Skeletal muscle satellite cell (primary cell): ENCODE measurements at regions not wholly inside any gene's neighbourhood (a gene's known extent, or its start where the extent isn't known, plus 50 kb on each side); places are given as distances from the start of the nearest gene placed in this dataset.

Experiments
- H3K27me3 ChIP-seq: 2 replicates; pipeline ENCODE4 v1.7.0; 2013; ENCODE audit warnings: low read length; ENCODE audit not compliant: control insufficient read depth, insufficient read depth
- H3K36me3 ChIP-seq: 2 replicates; pipeline ENCODE4 v1.7.0; 2013; ENCODE audit warnings: mild to moderate bottlenecking, control low read depth, low read length; ENCODE audit not compliant: insufficient read depth
- H3K4me1 ChIP-seq: 2 replicates; pipeline ENCODE4 v1.7.0; 2013; ENCODE audit warnings: low read length; ENCODE audit not compliant: control insufficient read depth, insufficient read depth
- H3K4me2 ChIP-seq: 2 replicates; pipeline ENCODE4 v1.7.0; 2013; ENCODE audit warnings: mild to moderate bottlenecking, low read length
- H3K4me3 ChIP-seq: 2 replicates; pipeline ENCODE4 v1.7.0; 2013; ENCODE audit warnings: low read length
- H3K9ac ChIP-seq: 2 replicates; pipeline ENCODE4 v1.7.0; 2013; ENCODE audit warnings: mild to moderate bottlenecking, low read depth, low read length, moderate library complexity
- H3K9me3 ChIP-seq: replicated peaks from 2 replicates; pipeline ENCODE4 v1.7.0; 2013; ENCODE audit warnings: mild to moderate bottlenecking, control low read depth, low read length

DNA sequence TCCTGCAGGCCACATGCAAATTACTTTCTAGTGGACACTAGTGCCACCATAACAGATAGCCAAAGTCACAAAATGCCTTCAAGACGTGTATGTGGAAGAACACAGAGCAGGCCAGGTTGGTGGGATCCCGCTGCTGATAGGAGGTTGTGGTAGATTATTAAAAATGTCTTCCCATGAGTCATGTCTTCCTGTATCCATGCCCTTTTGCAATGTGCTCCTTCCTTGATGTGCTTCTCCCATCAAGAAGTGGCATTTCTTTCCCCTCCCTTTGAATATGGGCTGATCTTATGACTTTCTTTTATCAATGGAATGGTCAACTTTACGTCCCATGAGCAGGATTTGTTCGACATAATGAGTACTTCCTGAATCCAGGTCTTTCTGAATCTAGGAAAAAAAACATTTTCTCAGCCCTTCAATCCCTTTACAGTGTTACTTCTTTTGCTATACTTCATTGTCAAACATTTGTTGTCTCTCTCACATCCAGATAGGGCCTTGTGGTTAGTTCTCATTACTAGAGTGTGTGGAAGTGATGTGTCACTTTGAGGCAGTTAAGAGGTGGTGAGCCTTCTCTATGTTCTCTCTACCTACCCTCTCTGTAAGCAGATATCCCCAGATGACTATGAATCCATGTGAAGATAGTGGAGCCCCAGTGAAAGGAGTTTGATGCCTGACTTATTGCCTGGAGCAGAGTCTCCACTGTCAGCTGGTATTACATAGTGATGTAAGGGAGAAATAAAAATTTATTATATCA lies 519.2 kb upstream of the DIPK2B start:
- no peak overlapping the region for H3K4me2 ChIP-seq

GRCh38 chrX:45718676-45719075 lies 518.0 kb upstream of the DIPK2B start:
- no peaks in the 10 kb centered on the region for H3K27me3 ChIP-seq
- H3K9ac ChIP-seq = no peak overlapping the region
- H3K9me3 ChIP-seq = no peaks in the 10 kb centered on the region
- no peak overlapping the region for H3K4me2 ChIP-seq
- peaks cover 48% of the 10 kb centered on the region for H3K4me1 ChIP-seq
- H3K4me3 ChIP-seq = no peak overlapping the region
- no peaks in the 10 kb centered on the region for H3K36me3 ChIP-seq

More for the DNA sequence above, 519.2 kb upstream of the DIPK2B start:
- Histone ChIP-seq H3K4me1 (peaks cover 36% of the 10 kb centered on the region), H3K36me3 (no peaks in the 10 kb centered on the region), H3K9ac (no peak overlapping the region), H3K9me3 (no peaks in the 10 kb centered on the region), H3K4me3 (no peak overlapping the region), H3K27me3 (no peaks in the 10 kb centered on the region)

- Histone ChIP-seq H3K36me3 (no peaks in the 10 kb centered on the region), H3K27me3 (no peaks in the 10 kb centered on the region), H3K4me3 (no peak overlapping the region), H3K4me2 (no peak overlapping the region), H3K9ac (peak overlapping the region; percentile 63), H3K9me3 (no peaks in the 10 kb centered on the region), H3K4me1 (peaks cover 65% of the 10 kb centered on the region)
Observed at GRCh38 chrX:45716750-45717149, 516.1 kb upstream of the DIPK2B start.

DNA sequence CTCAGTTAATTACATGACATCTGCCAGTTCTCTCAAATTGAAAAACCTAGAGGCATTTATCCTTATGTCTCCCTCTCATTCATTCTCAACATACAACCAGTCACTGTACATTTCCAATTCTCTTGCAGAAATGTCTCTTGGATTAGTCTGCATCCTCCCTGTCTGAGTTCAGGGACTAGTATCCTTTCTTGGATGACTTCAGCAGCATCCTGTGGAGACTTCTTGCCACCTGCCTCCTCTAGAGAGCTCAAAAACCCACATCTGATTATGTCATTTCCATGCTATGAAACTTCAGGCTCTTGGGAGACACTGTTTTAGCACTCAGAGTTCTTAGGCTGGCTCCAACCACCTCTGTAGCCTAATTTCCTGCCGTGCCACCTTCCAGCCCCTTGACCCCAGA lies 515.1 kb upstream of the DIPK2B start:
- H3K4me1 ChIP-seq = peaks cover 75% of the 10 kb centered on the region
- peak overlapping the region; percentile 63 for H3K9ac ChIP-seq
- H3K9me3 ChIP-seq = no peaks in the 10 kb centered on the region
- H3K36me3 ChIP-seq = no peaks in the 10 kb centered on the region
- no peak overlapping the region for H3K4me2 ChIP-seq
- no peak overlapping the region for H3K4me3 ChIP-seq
- no peaks in the 10 kb centered on the region for H3K27me3 ChIP-seq

GRCh38 chrX:45714866-45715265 lies 514.2 kb upstream of the DIPK2B start:
- Histone ChIP-seq H3K4me3 (no peak overlapping the region), H3K9ac (peak overlapping the region; percentile 63), H3K27me3 (no peaks in the 10 kb centered on the region), H3K36me3 (no peaks in the 10 kb centered on the region), H3K4me1 (peaks cover 80% of the 10 kb centered on the region), H3K4me2 (no peak overlapping the region), H3K9me3 (no peaks in the 10 kb centered on the region)

- Histone ChIP-seq H3K9ac (peak overlapping the region; percentile 80), H3K4me2 (peak overlapping the region; percentile 63), H3K4me3 (no peak overlapping the region), H3K36me3 (no peaks in the 10 kb centered on the region), H3K9me3 (no peaks in the 10 kb centered on the region), H3K4me1 (peaks cover 82% of the 10 kb centered on the region), H3K27me3 (no peaks in the 10 kb centered on the region)
Observed at GRCh38 chrX:45712067-45712466, 511.4 kb upstream of the DIPK2B start.

DNA sequence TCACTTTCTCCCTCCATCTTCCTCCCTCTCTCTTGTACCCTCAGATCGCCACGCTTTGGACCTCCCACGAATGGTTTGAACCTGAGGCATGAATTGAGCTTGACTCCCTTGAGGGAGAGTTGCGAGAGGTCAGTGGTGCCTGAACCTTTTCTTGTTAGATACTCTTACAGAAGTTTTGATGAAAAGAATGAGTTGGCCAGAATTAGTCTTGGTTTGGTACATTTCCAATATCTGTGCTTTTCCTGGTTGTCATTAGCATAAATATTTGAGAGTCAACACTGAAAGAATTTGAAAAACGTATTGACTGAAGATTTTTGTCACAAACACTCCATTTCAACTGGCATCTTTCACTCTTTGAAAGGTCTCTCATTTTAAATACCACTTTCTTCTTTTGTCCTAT lies 510.6 kb upstream of the DIPK2B start:
- H3K4me3 ChIP-seq = no peak overlapping the region
- H3K9me3 ChIP-seq = no peaks in the 10 kb centered on the region
- H3K27me3 ChIP-seq = no peaks in the 10 kb centered on the region
- peak overlapping the region; percentile 63 for H3K4me2 ChIP-seq
- no peaks in the 10 kb centered on the region for H3K36me3 ChIP-seq
- H3K9ac ChIP-seq = peak overlapping the region; percentile 80
- H3K4me1 ChIP-seq = peaks cover 74% of the 10 kb centered on the region

DNA sequence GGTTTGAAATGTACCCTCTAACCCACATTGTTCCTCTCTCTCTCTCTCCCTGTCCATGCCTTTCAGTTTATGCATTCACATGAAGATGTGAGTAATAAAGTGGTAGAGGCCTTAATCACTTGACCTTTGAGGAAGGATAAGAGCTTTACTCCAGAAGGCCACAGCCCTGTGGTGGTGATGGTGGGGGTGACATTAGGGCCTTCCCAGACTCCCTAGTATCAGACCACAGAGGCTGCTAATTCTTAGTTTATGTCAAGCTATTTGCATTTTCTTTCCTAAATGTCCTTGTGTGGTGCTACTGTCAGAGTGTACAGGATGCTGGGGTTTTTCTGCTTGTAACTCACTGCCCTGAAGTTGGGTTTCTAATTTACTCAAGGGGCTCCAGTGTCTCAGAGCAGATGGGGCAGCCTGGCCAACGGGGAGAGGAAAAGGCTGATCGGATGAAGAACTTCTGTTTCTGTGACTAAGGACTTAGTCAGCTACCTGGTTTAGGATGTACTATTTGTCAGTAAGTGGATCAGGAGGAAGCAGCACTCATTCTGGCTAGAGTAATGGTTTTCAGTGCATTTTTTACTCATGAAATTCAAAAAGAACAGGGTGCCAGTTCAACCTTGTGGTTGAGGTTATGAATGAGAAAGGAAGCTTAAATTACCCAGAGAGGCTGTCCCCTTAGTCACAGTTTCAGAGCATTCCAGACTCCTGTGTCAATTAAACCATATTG lies 509.6 kb upstream of the DIPK2B start:
- H3K9ac ChIP-seq = peak overlapping the region; percentile 76
- no peak overlapping the region for H3K4me3 ChIP-seq
- H3K4me1 ChIP-seq = peaks cover 64% of the 10 kb centered on the region

GRCh38 chrX:45709381-45709780 lies 508.7 kb upstream of the DIPK2B start:
- Histone ChIP-seq H3K4me3 (peak overlapping the region; percentile 5), H3K9ac (peak overlapping the region; percentile 76), H3K27me3 (no peaks in the 10 kb centered on the region), H3K4me2 (peak overlapping the region; percentile 47), H3K4me1 (peaks cover 64% of the 10 kb centered on the region), H3K9me3 (no peaks in the 10 kb centered on the region), H3K36me3 (no peaks in the 10 kb centered on the region)

More for the DNA sequence above, 509.6 kb upstream of the DIPK2B start:
- H3K4me2 ChIP-seq = peak overlapping the region; percentile 47
- H3K9me3 ChIP-seq = no peaks in the 10 kb centered on the region
- H3K27me3 ChIP-seq = no peaks in the 10 kb centered on the region
- no peaks in the 10 kb centered on the region for H3K36me3 ChIP-seq

DNA sequence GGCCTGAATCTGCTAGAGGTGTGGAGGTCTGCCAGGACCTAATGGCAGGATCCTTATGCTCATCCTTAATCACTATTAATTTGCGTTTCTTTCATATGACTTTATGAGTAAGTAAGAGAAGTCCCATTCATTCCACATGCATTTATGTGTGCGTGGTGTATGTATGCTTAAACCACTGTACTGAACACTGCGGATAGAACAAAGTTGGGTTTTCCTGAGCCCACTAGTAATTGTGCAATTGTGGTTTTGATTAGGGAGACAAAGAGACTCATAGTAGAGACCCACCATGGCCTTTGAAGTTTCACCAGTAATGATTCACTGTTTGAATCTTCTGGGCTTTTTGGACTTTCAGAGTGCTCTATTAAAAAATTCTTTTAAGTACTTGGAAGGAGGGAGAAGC lies 498.5 kb upstream of the DIPK2B start:
- Histone ChIP-seq H3K4me1 (peaks cover 36% of the 10 kb centered on the region), H3K27me3 (no peaks in the 10 kb centered on the region), H3K4me2 (no peak overlapping the region), H3K9me3 (no peaks in the 10 kb centered on the region), H3K4me3 (no peak overlapping the region), H3K9ac (peak overlapping the region; percentile 41), H3K36me3 (no peaks in the 10 kb centered on the region)

- Histone ChIP-seq H3K4me2 (no peak overlapping the region), H3K9ac (peak overlapping the region; percentile 44), H3K4me3 (no peak overlapping the region), H3K4me1 (peaks cover 36% of the 10 kb centered on the region), H3K9me3 (no peaks in the 10 kb centered on the region), H3K36me3 (no peaks in the 10 kb centered on the region), H3K27me3 (no peaks in the 10 kb centered on the region)
Observed at GRCh38 chrX:45697591-45697990, 496.9 kb upstream of the DIPK2B start.
